Stimulated activated CD4-positive, alpha-beta T cell treated with anti-CD3 and anti-CD28 coated beads, TNF-alpha, amount 100 ng/mL, for 48 hours (primary cell): ENCODE measurements at regions not wholly inside any gene's neighbourhood (a gene's known extent, or its start where the extent isn't known, plus 50 kb on each side); places are given as distances from the start of the nearest gene placed in this dataset.

Experiments used
- DNase-seq, 3 donors: peaks; one replicate each; pipeline ENCODE4 v3.0.0-alpha.2; 2020; ENCODE audit warnings: low read depth in 3 of 3

DNA sequence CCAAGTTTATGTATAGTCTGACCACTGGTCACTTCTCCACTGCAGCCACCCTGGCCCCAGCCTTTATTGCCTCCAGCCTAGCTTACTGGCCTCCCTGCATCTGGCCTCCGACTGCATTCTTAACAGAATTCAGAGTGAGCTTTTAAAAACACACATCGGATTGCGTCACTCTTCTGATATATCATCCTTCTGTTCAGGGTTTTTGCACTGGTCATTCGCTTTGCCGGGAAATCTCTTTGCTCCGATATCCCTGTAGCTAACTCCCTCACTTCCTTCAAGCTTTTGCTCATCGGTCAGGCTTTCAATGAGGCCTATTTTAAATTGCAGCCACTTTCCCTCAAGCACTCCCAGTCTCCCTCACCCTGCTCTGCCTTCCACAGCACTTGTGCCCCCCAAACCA, 101.6 kb upstream of the DLX2 start:
- DNase-seq, result no peak

- no peak for DNase-seq
These were observed 102.1 kb upstream of the DLX2 start for GRCh38 chr2:172204762-172205161.

GRCh38 chr2:172205292-172205691, 102.6 kb upstream of the DLX2 start:
- DNase-seq, result no peak

DNA sequence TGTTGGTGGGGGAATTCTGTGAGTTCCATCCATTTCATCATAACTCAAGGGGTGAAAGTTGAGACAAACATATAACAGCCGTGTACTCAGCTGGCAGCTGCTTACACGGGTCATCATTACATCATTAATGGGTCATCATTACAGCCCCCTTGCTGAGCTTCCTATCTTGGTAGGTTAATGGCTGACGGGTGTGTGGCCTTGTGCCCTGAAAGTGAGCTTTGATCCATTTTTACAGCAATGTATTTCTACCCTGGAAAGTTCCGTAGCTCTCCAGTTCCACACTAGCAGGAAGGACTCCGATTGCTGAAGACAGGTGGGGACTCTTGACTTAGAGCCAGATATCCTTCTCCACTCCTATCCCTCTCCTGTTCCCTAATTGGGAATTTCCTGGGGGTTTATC, 105.2 kb upstream of the DLX2 start:
- DNase-seq, result no peak

- DNase-seq, result no peak
These were observed 106.2 kb upstream of the DLX2 start for GRCh38 chr2:172208791-172209325.

DNA sequence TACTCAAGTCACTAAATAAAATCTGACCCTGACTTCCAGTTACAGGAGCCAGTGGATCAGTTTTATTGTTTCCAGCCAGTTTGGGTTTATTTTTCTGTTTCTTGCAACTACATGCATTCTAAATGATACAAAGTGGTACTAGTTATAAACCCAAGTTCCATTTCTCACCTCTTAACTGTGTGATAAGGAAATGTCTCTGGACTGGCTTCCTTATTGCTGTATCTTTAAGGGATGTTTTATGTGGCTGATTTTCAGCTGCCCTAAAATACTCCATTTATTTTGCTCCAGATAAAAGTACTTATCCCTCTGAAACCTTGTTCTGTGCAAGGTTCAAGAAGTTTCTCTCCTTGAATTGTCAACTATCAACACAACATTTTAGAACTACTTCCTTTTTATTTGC, 107.9 kb upstream of the DLX2 start:
- DNase-seq, result no peak

DNA sequence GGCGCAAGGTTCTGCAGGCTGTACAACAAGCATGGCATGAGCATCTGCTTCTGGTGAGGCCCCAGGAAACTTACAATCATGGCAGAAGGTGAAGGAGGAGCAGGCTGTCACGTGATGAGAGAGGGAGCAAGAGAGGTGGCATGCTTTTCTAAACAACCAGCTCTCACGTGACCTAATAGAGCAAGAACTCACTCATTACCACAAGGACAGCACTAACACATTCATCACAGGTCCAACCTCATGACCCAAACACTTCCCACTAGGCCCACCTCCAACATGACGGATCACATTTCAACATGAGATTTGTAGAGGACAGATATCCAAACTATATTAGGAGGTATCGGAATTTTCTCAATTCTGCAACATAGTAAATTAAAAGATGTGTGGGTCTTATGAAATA, 108.8 kb upstream of the DLX2 start:
- DNase-seq, result no peak

- no peak for DNase-seq
These were observed 110.6 kb upstream of the DLX2 start for GRCh38 chr2:172213116-172213860.

DNA sequence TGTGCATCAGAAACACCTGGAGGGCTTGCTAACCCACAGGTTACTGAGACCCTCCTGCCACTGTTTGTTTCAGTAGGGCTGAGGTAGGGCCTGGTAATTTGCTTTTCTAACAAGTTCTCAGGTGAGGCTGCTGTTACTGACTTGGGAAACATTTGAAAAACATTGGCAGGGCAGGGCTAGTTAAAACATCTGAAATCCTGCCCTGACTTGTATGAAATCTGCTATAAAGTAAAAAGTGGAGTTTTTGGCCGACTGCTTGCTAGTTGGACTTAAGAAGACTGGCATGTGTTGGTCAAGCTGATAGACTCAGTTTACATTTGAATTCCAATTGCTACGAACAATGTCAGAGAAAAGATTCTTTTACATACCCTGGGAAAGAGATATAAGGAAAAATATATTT, 111.6 kb upstream of the DLX2 start:
- DNase-seq, result no peak

DNA sequence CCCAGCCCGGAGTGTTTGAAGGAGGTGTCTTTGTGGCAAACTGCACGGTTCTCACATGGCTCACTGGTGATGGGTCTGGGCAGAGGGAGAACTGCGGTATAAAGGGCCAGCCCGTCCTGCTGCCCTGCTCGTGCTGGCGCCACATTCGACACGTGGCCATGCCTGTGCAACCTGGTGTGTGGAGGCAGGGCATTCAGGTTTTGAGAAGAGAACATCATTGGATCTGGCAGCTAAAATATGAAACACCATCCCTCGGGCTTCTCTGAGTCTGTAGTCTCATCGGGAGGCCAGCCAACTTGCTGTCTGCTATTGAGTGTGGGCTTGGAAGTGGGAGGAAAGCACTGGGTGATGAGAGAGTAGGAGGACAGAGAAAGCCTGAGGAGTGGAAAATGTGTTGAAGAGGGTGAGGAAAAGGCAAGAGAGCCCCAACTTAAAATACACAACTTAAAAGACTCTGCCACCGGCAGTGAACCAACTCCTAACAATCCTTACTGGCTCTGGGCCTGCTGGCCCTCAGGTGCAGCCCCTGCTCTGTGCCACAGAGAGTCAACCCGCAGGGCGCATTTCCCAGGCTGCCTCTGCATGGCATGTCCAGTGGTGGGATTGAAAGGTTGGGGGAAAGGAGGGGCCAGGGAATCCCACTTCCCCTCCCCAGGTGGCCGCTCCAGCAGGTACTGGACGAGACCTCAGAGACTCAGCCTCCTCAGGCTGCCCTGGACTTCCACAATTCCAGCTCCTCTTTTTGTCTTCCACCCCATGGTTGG, 112.7 kb upstream of the DLX2 start:
- DNase-seq, result no peak

- DNase-seq, result no peak
These were observed 113.2 kb upstream of the DLX2 start for GRCh38 chr2:172215936-172216335.

GRCh38 chr2:172216477-172216876, 113.8 kb upstream of the DLX2 start:
- DNase-seq, result no peak

- no peak for DNase-seq
These were observed 116.5 kb upstream of the DLX2 start for GRCh38 chr2:172219201-172219600.

- no peak for DNase-seq
These were observed 117.4 kb upstream of the DLX2 start for GRCh38 chr2:172220121-172220520.

DNA sequence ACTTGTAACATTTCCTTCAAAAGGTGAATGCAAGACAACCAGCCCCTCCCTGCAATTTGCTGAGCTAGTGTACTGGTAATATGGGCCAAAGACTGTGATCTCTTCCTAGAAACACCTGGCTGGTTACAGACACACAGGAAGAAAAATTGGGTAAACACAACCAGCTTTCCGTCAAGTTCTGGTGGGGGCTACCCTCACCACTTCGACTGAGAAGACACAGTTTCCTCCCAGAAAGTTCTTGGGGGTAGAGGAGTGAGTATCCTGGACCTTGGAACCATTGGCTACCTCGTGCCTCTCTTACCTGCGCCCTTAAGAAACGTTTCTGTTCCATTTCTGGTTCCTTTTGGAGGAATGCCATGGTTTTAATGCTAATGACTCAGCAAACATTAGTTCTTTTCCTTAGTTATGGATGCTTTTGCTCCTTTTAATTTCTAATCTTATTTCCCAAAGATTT, 120.9 kb upstream of the DLX2 start:
- DNase-seq, result no peak

DNA sequence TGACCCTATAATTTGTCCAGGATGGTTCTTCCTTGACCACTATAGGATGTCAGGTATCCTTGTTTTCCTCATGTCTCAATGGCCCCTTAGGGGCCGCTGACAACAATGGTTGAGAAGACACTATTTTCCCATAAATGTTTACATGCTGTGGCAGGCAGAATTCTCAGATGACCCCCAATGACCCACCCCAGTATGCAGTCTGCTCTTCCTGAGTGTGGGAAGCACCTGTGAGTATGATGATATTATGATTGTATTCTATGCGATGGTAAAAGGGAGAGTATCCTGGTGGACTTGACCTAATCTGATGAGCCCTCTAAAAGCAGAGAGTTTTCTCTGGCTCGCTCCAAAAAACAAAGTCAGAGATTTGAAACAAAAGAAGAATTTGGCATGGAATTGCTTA, 123.1 kb upstream of the DLX2 start:
- no peak for DNase-seq

DNA sequence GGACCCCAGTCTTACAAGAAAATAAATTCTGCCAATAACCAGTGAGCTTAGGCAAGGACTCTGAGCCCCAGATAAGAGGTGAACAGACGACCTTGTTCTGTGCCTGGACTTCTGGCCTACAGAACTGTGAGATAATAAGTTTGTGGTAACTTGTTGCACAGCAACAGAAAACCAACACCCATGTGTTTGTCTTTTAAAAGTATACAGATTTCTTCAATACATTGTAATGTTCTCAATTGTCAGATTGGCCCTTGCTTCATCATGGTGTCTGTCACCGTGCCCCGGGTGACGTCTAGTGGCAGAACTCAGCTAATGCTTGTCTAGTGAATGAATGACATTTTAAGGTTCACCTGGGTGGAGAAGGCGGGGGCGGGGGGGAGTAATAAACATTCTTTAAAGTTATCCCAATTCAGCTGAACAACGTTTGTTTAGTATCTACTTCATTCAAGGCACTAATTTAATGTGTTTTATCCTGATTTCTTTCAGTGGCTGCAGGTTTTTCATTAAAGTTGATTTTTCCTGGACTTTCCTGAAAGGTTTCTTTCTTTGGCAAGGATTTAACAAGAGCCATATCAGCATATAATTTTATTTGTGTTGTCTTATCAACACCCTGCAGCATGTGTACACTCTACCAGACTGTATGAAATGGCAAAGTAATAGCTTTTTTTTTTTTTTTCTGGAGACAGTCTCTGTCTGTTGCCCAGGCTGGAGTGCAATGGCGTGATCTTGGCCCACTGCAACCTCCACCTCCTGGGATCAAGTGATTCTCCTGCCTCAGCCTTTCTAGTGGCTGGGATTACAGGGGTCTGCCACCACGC, 123.8 kb upstream of the DLX2 start:
- no peak for DNase-seq

DNA sequence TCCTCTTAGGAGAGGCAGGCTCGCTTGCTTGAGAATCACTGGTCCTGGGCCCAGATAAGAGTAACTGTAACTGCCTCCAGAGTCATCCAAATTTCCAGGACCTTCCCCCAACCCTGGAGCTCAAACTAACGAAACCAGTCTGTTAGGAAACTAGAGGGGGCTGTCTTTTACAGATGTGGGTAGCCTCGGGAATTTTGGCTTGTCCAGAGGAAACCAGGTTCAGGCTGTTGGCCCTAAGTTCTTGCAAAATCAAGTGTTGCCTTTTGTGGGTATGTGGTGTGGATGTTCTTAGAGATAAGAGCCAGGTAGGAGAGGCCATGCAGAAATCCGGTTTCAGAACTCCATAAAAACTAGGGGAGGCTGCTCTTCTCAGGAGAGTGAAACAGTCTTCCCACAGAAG, 125.0 kb upstream of the DLX2 start:
- DNase-seq, result no peak

GRCh38 chr2:172228177-172228808, 125.6 kb upstream of the DLX2 start:
- DNase-seq, result no peak

GRCh38 chr2:172229125-172229524, 126.4 kb upstream of the DLX2 start:
- DNase-seq, result no peak

GRCh38 chr2:172230332-172230888, 127.7 kb upstream of the DLX2 start:
- DNase-seq, result no peak
